ENCODE measurements at regions not wholly inside any gene's neighbourhood (a gene's known extent, or its start where the extent isn't known, plus 50 kb on each side); places are given as distances from the start of the nearest gene placed in this dataset.

DNA sequence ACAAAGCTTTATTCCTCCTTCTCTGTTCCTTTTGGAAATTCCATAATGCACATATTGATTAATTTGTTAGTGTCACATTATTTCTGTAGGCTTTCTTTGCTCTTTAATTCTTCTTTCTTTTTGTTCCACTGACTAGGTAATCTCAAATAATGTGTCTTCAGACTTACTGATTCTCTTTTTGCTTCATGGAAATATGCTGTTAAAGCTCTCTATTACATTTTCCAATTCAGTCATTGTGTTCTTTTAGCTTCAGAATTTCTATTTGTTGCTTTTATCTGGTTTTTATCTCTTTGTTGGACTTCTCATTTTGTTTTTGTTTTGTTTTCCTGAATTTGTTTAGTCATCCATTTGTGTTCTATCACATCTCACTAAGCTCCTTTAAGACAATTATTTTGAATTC lies 147.0 kb upstream of the EOMES start:
- H3K4me2 ChIP-seq (ENCODE audit: low read length) = no peak overlapping the region
- H3K36me3 ChIP-seq (ENCODE audit: control insufficient read depth in 1 of 2, insufficient read depth in 2 of 2, low read length in 2 of 2) = no peaks in the 10 kb centered on the region
- no peaks in the 10 kb centered on the region for H3K4me1 ChIP-seq (ENCODE audit: control insufficient read depth in 1 of 2, insufficient read depth in 2 of 2, low read length in 2 of 2)
- no peak overlapping the region for H3K9ac ChIP-seq (ENCODE audit: low read length)
- no peaks in the 10 kb centered on the region for H3K9me3 ChIP-seq (ENCODE audit: control insufficient read depth in 1 of 2, insufficient read depth in 1 of 2, low read depth in 1 of 2, low read length in 2 of 2)
- H3K27ac ChIP-seq (ENCODE audit: low read depth, low read length) = no peak overlapping the region
- ChIA-PET POLR2A (no interaction called here), CTCF (no interaction called here), RAD21 (ENCODE audit: low non-redundant PET in 1 of 2, low total read pairs in 2 of 2, uncharacterized antibody in 2 of 2, unreplicated experiment in 2 of 2) (no interaction called here)
- TF ChIP-seq RAD21 (IDR thresholded peaks at IDR 0.05; ENCODE audit: low read depth) (no peak), EGR1 (IDR thresholded peaks at IDR 0.05; ENCODE audit: low read depth) (no peak), CEBPB (IDR thresholded peaks at IDR 0.05; ENCODE audit: low read depth) (no peak), POLR2AphosphoS5 (IDR thresholded peaks at IDR 0.05; ENCODE audit: low read depth, low read length) (no peak), EZH2phosphoT487 (IDR thresholded peaks at IDR 0.05; ENCODE audit: borderline replicate concordance) (no peak), EZH2 (IDR thresholded peaks at IDR 0.05) (no peak), SRF (IDR thresholded peaks at IDR 0.05; ENCODE audit: low read depth) (no peak), JUND (IDR thresholded peaks at IDR 0.05) (no peak)
- no peaks in the 10 kb centered on the region for H3K9me2 ChIP-seq (ENCODE audit: insufficient read depth)
- DNase-seq (ENCODE audit: low read depth, low spot score) = no peak
- no peak overlapping the region for H3K4me3 ChIP-seq (replicated peaks in 1 of 2; ENCODE audit: low read depth in 1 of 2, low read length in 2 of 2)
- no peaks in the 10 kb centered on the region for H3K79me2 ChIP-seq (ENCODE audit: insufficient read depth, low read length)
- no peak overlapping the region for H2AFZ ChIP-seq (ENCODE audit: low read depth, low read length, poor library complexity, severe bottlenecking)
- intact Hi-C loops (cut with micrococcal nuclease) = no loop called here
- ATAC-seq = no peak
- H3K27me3 ChIP-seq (ENCODE audit: insufficient read depth, low read length) = no peaks in the 10 kb centered on the region
- no peaks in the 10 kb centered on the region for H4K20me1 ChIP-seq (ENCODE audit: insufficient read depth)
- BruUV-seq (replicated peaks) = no TSS peak

DNA sequence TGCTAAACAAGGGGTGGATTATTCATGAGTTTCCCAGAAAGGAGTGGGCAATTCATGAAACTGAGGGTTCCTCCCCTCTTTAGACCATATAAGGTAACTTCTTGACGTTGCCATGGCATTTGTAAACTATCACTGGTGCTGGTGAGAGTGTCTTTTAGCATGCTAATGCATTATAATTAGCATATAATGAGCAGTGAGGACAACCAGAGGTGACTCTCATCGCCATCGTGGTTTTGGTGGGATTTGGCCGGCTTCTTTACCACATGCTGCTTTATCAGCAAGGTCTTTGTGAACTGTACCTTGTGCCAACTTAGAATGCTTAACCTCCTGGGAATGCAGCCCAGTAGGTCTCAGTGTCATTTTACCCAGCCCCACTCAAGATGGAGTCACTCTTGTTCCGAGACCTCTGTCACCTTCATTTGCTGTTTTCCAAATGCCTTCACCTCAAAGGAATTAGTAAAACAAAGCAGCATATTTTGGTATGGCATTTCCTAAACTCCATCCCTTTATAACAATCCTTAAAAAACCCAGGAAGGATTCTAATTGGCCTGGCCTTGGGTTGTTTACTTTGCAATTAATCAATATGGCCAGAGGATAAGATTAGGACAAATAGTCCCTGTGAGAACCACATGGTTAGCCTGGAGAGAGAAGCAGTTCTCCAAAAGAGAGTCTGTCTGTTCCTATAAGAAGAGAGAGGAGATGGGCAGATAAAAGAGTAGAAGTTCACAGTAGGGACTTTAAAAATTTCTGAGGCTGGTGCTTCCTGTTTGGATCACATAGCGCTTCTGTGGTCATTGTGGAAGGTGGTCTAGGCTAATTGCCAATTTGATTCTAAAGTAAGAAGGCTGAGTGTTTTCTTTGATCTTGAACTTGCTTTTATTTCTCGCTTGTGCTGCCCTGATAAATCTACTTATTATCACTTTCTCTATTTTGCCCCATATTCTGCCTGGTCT lies 155.2 kb upstream of the EOMES start:
- Histone ChIP-seq H3K79me2 (ENCODE audit: insufficient read depth, low read length) (no peaks in the 10 kb centered on the region), H3K4me1 (ENCODE audit: control insufficient read depth in 1 of 2, insufficient read depth in 2 of 2, low read length in 2 of 2) (no peaks in the 10 kb centered on the region), H3K27me3 (ENCODE audit: insufficient read depth, low read length) (0 out of 2 replicates have a peak, but pooled peaks cover 3% of the 10 kb centered on the region), H3K4me3 (replicated peaks in 1 of 2; ENCODE audit: low read depth in 1 of 2, low read length in 2 of 2) (no peak overlapping the region), H3K27ac (ENCODE audit: low read depth, low read length) (no peak overlapping the region), H3K9me3 (ENCODE audit: control insufficient read depth in 1 of 2, insufficient read depth in 1 of 2, low read depth in 1 of 2, low read length in 2 of 2) (no peaks in the 10 kb centered on the region), H4K20me1 (ENCODE audit: insufficient read depth) (no peaks in the 10 kb centered on the region), H3K4me2 (ENCODE audit: low read length) (no peak overlapping the region), H3K36me3 (ENCODE audit: control insufficient read depth in 1 of 2, insufficient read depth in 2 of 2, low read length in 2 of 2) (no peaks in the 10 kb centered on the region), H2AFZ (ENCODE audit: low read depth, low read length, poor library complexity, severe bottlenecking) (no peak overlapping the region), H3K9ac (ENCODE audit: low read length) (no peak overlapping the region), H3K9me2 (ENCODE audit: insufficient read depth) (no peaks in the 10 kb centered on the region)
- no peak for ATAC-seq
- DNase-seq (ENCODE audit: low read depth, low spot score) = no peak
- ChIA-PET POLR2A (no interaction called here), CTCF (no interaction called here), RAD21 (ENCODE audit: low non-redundant PET in 1 of 2, low total read pairs in 2 of 2, uncharacterized antibody in 2 of 2, unreplicated experiment in 2 of 2) (no interaction called here)
- intact Hi-C loops (cut with micrococcal nuclease) = no loop called here
- BruUV-seq (replicated peaks) = no TSS peak
- TF ChIP-seq ZFX (IDR thresholded peaks at IDR 0.05) (no peak), EZH2 (IDR thresholded peaks at IDR 0.05) (no peak), YY1 (IDR thresholded peaks at IDR 0.05; ENCODE audit: extremely low read depth, insufficient replicate concordance, low read depth, low read length) (no peak), EZH2phosphoT487 (IDR thresholded peaks at IDR 0.05; ENCODE audit: borderline replicate concordance) (no peak), SRF (IDR thresholded peaks at IDR 0.05; ENCODE audit: low read depth) (no peak)
- TF ChIP-seq, protein P1, sequence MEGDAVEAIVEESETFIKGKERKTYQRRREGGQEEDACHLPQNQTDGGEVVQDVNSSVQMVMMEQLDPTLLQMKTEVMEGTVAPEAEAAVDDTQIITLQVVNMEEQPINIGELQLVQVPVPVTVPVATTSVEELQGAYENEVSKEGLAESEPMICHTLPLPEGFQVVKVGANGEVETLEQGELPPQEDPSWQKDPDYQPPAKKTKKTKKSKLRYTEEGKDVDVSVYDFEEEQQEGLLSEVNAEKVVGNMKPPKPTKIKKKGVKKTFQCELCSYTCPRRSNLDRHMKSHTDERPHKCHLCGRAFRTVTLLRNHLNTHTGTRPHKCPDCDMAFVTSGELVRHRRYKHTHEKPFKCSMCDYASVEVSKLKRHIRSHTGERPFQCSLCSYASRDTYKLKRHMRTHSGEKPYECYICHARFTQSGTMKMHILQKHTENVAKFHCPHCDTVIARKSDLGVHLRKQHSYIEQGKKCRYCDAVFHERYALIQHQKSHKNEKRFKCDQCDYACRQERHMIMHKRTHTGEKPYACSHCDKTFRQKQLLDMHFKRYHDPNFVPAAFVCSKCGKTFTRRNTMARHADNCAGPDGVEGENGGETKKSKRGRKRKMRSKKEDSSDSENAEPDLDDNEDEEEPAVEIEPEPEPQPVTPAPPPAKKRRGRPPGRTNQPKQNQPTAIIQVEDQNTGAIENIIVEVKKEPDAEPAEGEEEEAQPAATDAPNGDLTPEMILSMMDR (IDR thresholded peaks at IDR 0.05 in 2 of 3, conservative IDR thresholded peaks at IDR 0.05 in 1 of 3; ENCODE audit: borderline replicate concordance in 1 of 3, insufficient read depth in 1 of 3, low read depth in 2 of 3, low read length in 2 of 3) = no peak
- TF ChIP-seq, protein P2, sequence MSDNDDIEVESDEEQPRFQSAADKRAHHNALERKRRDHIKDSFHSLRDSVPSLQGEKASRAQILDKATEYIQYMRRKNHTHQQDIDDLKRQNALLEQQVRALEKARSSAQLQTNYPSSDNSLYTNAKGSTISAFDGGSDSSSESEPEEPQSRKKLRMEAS (IDR thresholded peaks at IDR 0.05) = no peak
- TF ChIP-seq, protein P3, sequence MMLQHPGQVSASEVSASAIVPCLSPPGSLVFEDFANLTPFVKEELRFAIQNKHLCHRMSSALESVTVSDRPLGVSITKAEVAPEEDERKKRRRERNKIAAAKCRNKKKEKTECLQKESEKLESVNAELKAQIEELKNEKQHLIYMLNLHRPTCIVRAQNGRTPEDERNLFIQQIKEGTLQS (IDR thresholded peaks at IDR 0.05) = no peak
- TF ChIP-seq, protein P4, sequence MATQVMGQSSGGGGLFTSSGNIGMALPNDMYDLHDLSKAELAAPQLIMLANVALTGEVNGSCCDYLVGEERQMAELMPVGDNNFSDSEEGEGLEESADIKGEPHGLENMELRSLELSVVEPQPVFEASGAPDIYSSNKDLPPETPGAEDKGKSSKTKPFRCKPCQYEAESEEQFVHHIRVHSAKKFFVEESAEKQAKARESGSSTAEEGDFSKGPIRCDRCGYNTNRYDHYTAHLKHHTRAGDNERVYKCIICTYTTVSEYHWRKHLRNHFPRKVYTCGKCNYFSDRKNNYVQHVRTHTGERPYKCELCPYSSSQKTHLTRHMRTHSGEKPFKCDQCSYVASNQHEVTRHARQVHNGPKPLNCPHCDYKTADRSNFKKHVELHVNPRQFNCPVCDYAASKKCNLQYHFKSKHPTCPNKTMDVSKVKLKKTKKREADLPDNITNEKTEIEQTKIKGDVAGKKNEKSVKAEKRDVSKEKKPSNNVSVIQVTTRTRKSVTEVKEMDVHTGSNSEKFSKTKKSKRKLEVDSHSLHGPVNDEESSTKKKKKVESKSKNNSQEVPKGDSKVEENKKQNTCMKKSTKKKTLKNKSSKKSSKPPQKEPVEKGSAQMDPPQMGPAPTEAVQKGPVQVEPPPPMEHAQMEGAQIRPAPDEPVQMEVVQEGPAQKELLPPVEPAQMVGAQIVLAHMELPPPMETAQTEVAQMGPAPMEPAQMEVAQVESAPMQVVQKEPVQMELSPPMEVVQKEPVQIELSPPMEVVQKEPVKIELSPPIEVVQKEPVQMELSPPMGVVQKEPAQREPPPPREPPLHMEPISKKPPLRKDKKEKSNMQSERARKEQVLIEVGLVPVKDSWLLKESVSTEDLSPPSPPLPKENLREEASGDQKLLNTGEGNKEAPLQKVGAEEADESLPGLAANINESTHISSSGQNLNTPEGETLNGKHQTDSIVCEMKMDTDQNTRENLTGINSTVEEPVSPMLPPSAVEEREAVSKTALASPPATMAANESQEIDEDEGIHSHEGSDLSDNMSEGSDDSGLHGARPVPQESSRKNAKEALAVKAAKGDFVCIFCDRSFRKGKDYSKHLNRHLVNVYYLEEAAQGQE (IDR thresholded peaks at IDR 0.05; ENCODE audit: low read depth) = no peak
